Neuronal stem cell (in vitro differentiated cells): ENCODE measurements at regions not wholly inside any gene's neighbourhood (a gene's known extent, or its start where the extent isn't known, plus 50 kb on each side); places are given as distances from the start of the nearest gene placed in this dataset.
A peak's percentile ranks its signal among the peaks of the same experiment; 100 is the strongest.

ENCODE experiments used
- DNase-seq: peaks from one replicate; pipeline ENCODE4 v3.0.0-alpha.2; 2013; ENCODE audit warnings: low spot score
- H2AFZ ChIP-seq: one replicate; pipeline ENCODE4 v1.6.1; 2013; ENCODE audit warnings: mild to moderate bottlenecking, low read length, inconsistent platforms
- H2AK5ac ChIP-seq: 2 replicates; pipeline ENCODE4 v1.6.1; 2013; ENCODE audit warnings: low read depth, mild to moderate bottlenecking, inconsistent platforms, low read length, moderate library complexity, mixed read lengths
- H2BK120ac ChIP-seq: 2 replicates; pipeline ENCODE4 v1.6.1; 2013; ENCODE audit warnings: low read depth, mild to moderate bottlenecking, inconsistent platforms, low read length, moderate library complexity, mixed read lengths
- H2BK12ac ChIP-seq: one replicate; pipeline ENCODE4 v1.6.1; 2013; ENCODE audit warnings: low read length, inconsistent platforms
- H2BK15ac ChIP-seq: 2 replicates; pipeline ENCODE4 v1.6.1; 2013; ENCODE audit warnings: mild to moderate bottlenecking, low read length, inconsistent platforms, mixed read lengths
- H2BK5ac ChIP-seq: one replicate; pipeline ENCODE4 v1.6.1; 2013; ENCODE audit warnings: inconsistent platforms, mild to moderate bottlenecking, low read length, moderate library complexity
- H3K14ac ChIP-seq: one replicate; pipeline ENCODE4 v1.6.1; 2013; ENCODE audit warnings: low read length, inconsistent platforms
- H3K18ac ChIP-seq: 2 replicates; pipeline ENCODE4 v1.6.1; 2013; ENCODE audit warnings: low read length, inconsistent platforms
- H3K23ac ChIP-seq: 2 replicates; pipeline ENCODE4 v1.6.1; 2013; ENCODE audit warnings: low read depth, mild to moderate bottlenecking, mixed read lengths, low read length, inconsistent platforms; ENCODE audit not compliant: poor library complexity
- H3K27ac ChIP-seq: replicated peaks from 3 replicates; pipeline ENCODE4 v1.5.1; 2013; ENCODE audit warnings: low read length, inconsistent platforms
- H3K27me3 ChIP-seq, 3 experiments: 2 replicates each; pipeline ENCODE4 v1.6.1; 2013; ENCODE audit warnings: low read length in 3 of 3, mild to moderate bottlenecking in 2 of 3, inconsistent platforms in 1 of 3, low read depth in 1 of 3, mixed read lengths in 1 of 3, moderate library complexity in 1 of 3; ENCODE audit not compliant: control insufficient read depth in 3 of 3, insufficient read depth in 3 of 3
- H3K36me3 ChIP-seq, 2 donors: replicated peaks in 1 of 2; 2 replicates each; pipeline ENCODE4 v1.6.1; 2013; ENCODE audit warnings: low read length in 2 of 2; ENCODE audit not compliant: control insufficient read depth in 2 of 2, insufficient read depth in 2 of 2
- H3K4ac ChIP-seq: 2 replicates; pipeline ENCODE4 v1.6.1; 2013; ENCODE audit warnings: inconsistent platforms, mild to moderate bottlenecking, low read length, moderate library complexity
- H3K4me1 ChIP-seq, 2 donors: 1 replicate in 1 of 2; 2 replicates in 1 of 2; pipeline ENCODE4 v1.6.1; 2013; ENCODE audit warnings: low read length in 2 of 2, low read depth in 1 of 2; ENCODE audit not compliant: control insufficient read depth in 2 of 2, insufficient read depth in 1 of 2
- H3K4me2 ChIP-seq: one replicate; pipeline ENCODE4 v1.6.1; 2013; ENCODE audit warnings: mild to moderate bottlenecking, low read length, inconsistent platforms; ENCODE audit not compliant: insufficient read depth, poor library complexity, severe bottlenecking
- H3K4me3 ChIP-seq, 2 donors: 2 replicates each; pipeline ENCODE4 v1.5.1; 2013; ENCODE audit warnings: low read length in 2 of 2, mild to moderate bottlenecking in 2 of 2, inconsistent platforms in 1 of 2, moderate library complexity in 1 of 2
- H3K79me1 ChIP-seq: one replicate; pipeline ENCODE4 v1.6.1; 2013; ENCODE audit warnings: low read depth, mild to moderate bottlenecking, inconsistent platforms, low read length, moderate library complexity
- H3K9ac ChIP-seq: one replicate; pipeline ENCODE4 v1.6.1; 2013; ENCODE audit warnings: mild to moderate bottlenecking, low read depth, low read length, inconsistent platforms; ENCODE audit not compliant: poor library complexity
- H3K9me3 ChIP-seq, 2 donors: replicated peaks in 1 of 2; 2 replicates each; pipeline versions ENCODE3 to v1.6.1; 2013; ENCODE audit warnings: low read length in 2 of 2, mild to moderate bottlenecking in 2 of 2, inconsistent platforms in 1 of 2, low read depth in 1 of 2, mixed read lengths in 1 of 2, moderate library complexity in 1 of 2; ENCODE audit not compliant: control insufficient read depth in 2 of 2, insufficient read depth in 1 of 2
- H4K8ac ChIP-seq: one replicate; pipeline ENCODE4 v1.6.1; 2013; ENCODE audit warnings: low read depth, mild to moderate bottlenecking, inconsistent platforms, low read length, moderate library complexity
- H4K91ac ChIP-seq: one replicate; pipeline ENCODE4 v1.6.1; 2013; ENCODE audit warnings: low read length, low read depth, mild to moderate bottlenecking, inconsistent platforms; ENCODE audit not compliant: poor library complexity
- WGBS, 2 donors: extraction: QIAGEN DNeasy Blood & Tissue Kit; methylation state at CpG; one replicate each; pipeline ENCODE4 v1.1.7; 2013; ENCODE audit warnings: missing lambda C conversion rate in 2 of 2, mixed read lengths in 1 of 2; ENCODE audit not compliant: insufficient read length in 2 of 2, insufficient replicate concordance in 1 of 2; ENCODE audit errors: extremely low coverage in 2 of 2; 5-methylcytosine and 5-hydroxymethylcytosine counted together

DNA sequence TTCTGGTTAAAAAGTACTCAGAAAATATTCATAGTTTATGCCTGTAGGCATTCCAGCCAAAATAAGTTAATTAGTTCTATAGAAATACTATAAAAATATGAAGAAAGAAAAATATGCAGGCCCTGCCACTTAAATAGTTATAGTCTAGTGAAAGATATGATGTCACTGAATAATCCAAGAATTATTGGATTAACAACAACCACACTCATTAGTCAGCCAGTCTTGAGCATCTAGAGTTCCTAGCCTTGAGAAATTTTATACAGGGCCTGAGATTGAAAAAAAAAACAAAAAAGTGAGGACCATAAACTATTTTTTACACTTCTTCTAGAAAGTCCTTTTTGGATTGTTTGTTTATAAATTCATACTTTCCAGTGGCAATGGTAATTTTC, 823.0 kb downstream of the FAT4 start:
- Histone ChIP-seq H4K91ac (no peak overlapping the region), H3K9me3 (no peaks in the 10 kb centered on the region), H2AK5ac (no peak overlapping the region), H4K8ac (no peak overlapping the region), H3K79me1 (no peaks in the 10 kb centered on the region), H3K18ac (no peak overlapping the region), H2BK15ac (no peak overlapping the region), H3K14ac (no peak overlapping the region), H3K27ac (no peak overlapping the region), H2AFZ (no peak overlapping the region), H3K4me2 (no peak overlapping the region), H3K36me3 (no peaks in the 10 kb centered on the region), H2BK12ac (no peak overlapping the region), H3K27me3 (no peaks in the 10 kb centered on the region), H3K4me1 (no peaks in the 10 kb centered on the region), H2BK120ac (no peak overlapping the region), H3K4me3 (no peak overlapping the region), H3K23ac (no peak overlapping the region), H3K9ac (no peak overlapping the region), H3K4ac (no peak overlapping the region), H2BK5ac (no peak overlapping the region)
- no peak for DNase-seq

DNA sequence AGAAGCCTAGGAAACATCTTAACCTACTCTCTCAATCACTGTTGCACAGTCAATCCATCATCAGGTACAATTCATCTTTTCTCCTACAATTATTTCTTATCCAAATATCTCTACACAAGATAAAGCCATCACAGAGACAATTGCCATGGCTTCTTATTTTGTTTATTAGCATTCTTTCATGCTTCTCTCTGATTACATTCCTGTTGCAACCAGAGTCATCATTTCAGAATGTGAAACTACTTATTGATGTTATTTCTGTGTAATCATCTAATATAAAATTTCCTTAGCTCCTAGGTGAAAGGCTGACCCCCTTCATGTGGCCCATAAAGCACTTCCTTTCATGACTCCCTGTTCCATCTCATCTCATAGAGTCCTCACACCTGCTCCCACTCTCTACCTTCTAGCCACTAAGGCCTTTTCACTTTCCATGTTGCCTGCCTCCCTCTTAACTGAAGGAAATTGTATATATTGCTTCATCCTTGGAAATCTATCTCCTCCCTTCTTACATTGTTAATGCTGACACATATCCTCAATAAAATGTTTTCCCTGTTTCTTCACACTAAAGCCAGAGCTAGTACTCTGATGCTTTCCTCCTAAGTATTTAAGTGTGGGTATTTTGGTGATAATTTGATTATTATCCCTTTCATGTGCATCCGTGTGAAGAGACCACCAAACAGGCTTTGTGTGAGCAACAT, 829.9 kb downstream of the FAT4 start:
- no peak overlapping the region for H2BK5ac ChIP-seq

DNA sequence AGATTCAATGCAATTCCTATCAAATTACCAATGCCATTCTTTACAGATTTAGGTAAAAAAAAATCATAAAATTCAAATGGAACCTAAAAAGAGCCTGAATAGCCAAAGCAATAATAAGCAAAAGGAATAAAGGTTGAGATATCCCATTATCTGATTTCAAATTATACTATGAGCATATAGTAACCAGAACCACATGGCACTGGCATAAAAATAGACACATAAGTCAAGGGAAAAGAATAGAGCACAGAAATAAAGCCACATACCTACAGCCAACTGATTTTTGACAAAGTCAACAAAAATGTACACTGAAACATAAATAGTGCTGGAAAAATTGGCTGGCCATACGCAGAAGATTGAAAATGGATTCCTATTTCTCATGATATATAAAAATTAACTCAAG, 853.7 kb downstream of the FAT4 start:
- DNase-seq: no peak
- H2BK12ac ChIP-seq: no peak overlapping the region
- no peak overlapping the region for H3K18ac ChIP-seq
- no peak overlapping the region for H3K23ac ChIP-seq
- H3K4me3 ChIP-seq: no peak overlapping the region
- H3K9me3 ChIP-seq: no peaks in the 10 kb centered on the region
- no peaks in the 10 kb centered on the region for H3K27me3 ChIP-seq
- no peak overlapping the region for H2BK5ac ChIP-seq
- H4K91ac ChIP-seq: no peak overlapping the region
- H3K27ac ChIP-seq: no peak overlapping the region
- no peak overlapping the region for H3K4me2 ChIP-seq
- H4K8ac ChIP-seq: no peak overlapping the region
- no CpG with 5 or more reads among the region's 1 CpG for WGBS, 2 donors
- no peaks in the 10 kb centered on the region for H3K36me3 ChIP-seq
- H3K4ac ChIP-seq: no peak overlapping the region
- H2BK120ac ChIP-seq: no peak overlapping the region
- H3K14ac ChIP-seq: no peak overlapping the region
- H3K4me1 ChIP-seq: no peaks in the 10 kb centered on the region
- H3K79me1 ChIP-seq: no peaks in the 10 kb centered on the region
- H2AK5ac ChIP-seq: no peak overlapping the region
- H2AFZ ChIP-seq: no peak overlapping the region
- H2BK15ac ChIP-seq: no peak overlapping the region
- H3K9ac ChIP-seq: no peak overlapping the region

More for the DNA sequence above, 829.9 kb downstream of the FAT4 start:
- no peaks in the 10 kb centered on the region for H3K36me3 ChIP-seq
- H2AFZ ChIP-seq: no peak overlapping the region
- no peak overlapping the region for H3K4me3 ChIP-seq
- no peaks in the 10 kb centered on the region for H3K9me3 ChIP-seq
- no peak overlapping the region for H3K23ac ChIP-seq
- no peak overlapping the region for H3K4ac ChIP-seq
- H4K8ac ChIP-seq: no peak overlapping the region
- H3K79me1 ChIP-seq: no peaks in the 10 kb centered on the region
- H2BK15ac ChIP-seq: no peak overlapping the region
- no peaks in the 10 kb centered on the region for H3K4me1 ChIP-seq
- H3K18ac ChIP-seq: no peak overlapping the region
- H3K4me2 ChIP-seq: no peak overlapping the region
- H3K9ac ChIP-seq: no peak overlapping the region
- H2BK120ac ChIP-seq: no peak overlapping the region
- no CpG with 5 or more reads among the region's 1 CpG for WGBS, 2 donors
- no peak overlapping the region for H2BK12ac ChIP-seq
- H4K91ac ChIP-seq: no peak overlapping the region
- DNase-seq: no peak
- H3K27ac ChIP-seq: no peak overlapping the region
- no peak overlapping the region for H2AK5ac ChIP-seq
- no peak overlapping the region for H3K14ac ChIP-seq
- no peaks in the 10 kb centered on the region for H3K27me3 ChIP-seq

DNA sequence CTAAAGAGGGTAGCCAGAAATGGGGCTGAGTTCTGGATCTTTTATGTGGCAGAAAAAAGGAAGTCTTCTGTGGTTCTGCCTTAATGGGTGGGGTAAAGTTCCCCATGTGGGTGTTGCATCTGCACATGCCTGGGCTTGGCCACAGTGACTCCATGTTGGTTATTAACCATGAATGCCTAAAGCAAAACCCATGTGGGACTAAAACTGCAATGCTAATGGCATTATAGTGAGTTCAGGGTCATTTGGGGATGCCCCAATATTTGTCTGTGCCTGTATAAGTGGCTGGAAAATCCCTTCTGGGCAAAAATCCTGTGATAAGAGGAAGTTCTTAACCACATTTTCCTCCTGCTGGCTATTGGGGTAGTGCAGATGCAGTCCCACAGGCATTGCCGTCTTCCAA, 857.4 kb downstream of the FAT4 start:
- no peak for DNase-seq
- WGBS, 2 donors: no CpG with 5 or more reads among the region's 1 CpG
- Histone ChIP-seq H4K8ac (no peak overlapping the region), H3K79me1 (no peaks in the 10 kb centered on the region), H2BK12ac (no peak overlapping the region), H3K36me3 (no peaks in the 10 kb centered on the region), H3K27me3 (no peaks in the 10 kb centered on the region), H3K4ac (no peak overlapping the region), H3K9me3 (no peaks in the 10 kb centered on the region), H4K91ac (no peak overlapping the region), H3K23ac (no peak overlapping the region), H2AFZ (peak overlapping the region; percentile 58), H2AK5ac (no peak overlapping the region), H3K4me3 (no peak overlapping the region), H3K4me2 (no peak overlapping the region), H2BK120ac (no peak overlapping the region), H3K14ac (no peak overlapping the region), H2BK5ac (no peak overlapping the region), H2BK15ac (no peak overlapping the region), H3K9ac (no peak overlapping the region), H3K18ac (no peak overlapping the region), H3K4me1 (no peaks in the 10 kb centered on the region), H3K27ac (no peak overlapping the region)
